ENCODE measurements at regions not wholly inside any gene's neighbourhood (a gene's known extent, or its start where the extent isn't known, plus 50 kb on each side); places are given as distances from the start of the nearest gene placed in this dataset.

GRCh38 chr2:128612628-128613027 lies 294.0 kb upstream of the HS6ST1 start:
- TF ChIP-seq CTCF (conservative IDR thresholded peaks at IDR 0.05) (no peak), EZH2 (IDR thresholded peaks at IDR 0.05; ENCODE audit: low read depth) (no peak)
